ENCODE measurements at regions not wholly inside any gene's neighbourhood (a gene's known extent, or its start where the extent isn't known, plus 50 kb on each side); places are given as distances from the start of the nearest gene placed in this dataset.

DNA sequence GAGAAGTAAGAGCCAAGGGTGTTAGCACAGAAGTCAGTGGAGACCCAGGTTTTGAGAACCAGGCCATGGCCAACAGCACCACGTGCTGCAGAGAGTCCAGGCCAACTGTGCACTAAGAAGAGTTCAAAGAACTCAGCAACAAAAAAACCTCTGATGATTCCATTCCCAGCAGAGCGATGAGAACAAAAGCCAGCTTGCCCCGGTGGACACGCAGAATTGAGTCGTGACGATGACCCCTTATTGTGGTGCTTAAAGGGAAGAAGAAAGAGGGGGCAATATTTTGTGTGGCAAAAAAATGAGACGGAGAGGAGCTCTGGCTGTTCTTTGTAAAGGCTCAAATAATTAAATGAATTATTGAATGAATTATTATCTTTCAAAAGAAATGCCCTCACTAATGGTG lies 468.3 kb upstream of the AUTS2 start:
- H3K27me3 ChIP-seq (ENCODE audit: insufficient read depth, low read length): no peaks in the 10 kb centered on the region
- no peaks in the 10 kb centered on the region for H3K9me3 ChIP-seq (ENCODE audit: insufficient read depth, low read depth, low read length)
- H3K4me1 ChIP-seq (ENCODE audit: insufficient read depth, low read length): no peaks in the 10 kb centered on the region
- Mint-ChIP-seq H3K27ac (ENCODE audit: unreplicated experiment) (no peak overlapping the region), H3K27me3 (ENCODE audit: low read depth, unreplicated experiment) (no peaks in the 10 kb centered on the region), H3K9me3 (ENCODE audit: unreplicated experiment) (peaks cover 12% of the 10 kb centered on the region), H3K36me3 (ENCODE audit: low read depth, unreplicated experiment) (no peaks in the 10 kb centered on the region), H3K4me1 (ENCODE audit: low read depth, unreplicated experiment) (no peaks in the 10 kb centered on the region), H3K4me3 (ENCODE audit: unreplicated experiment) (no peak overlapping the region)
- FAIRE-seq (no peak), DNase-seq (ENCODE audit: low read depth) (no peak)
- H3K79me2 ChIP-seq (ENCODE audit: insufficient read depth, low read length): no peaks in the 10 kb centered on the region
- H3K27ac ChIP-seq (ENCODE audit: low read depth, low read length): no peak overlapping the region
- no peak for TF ChIP-seq CTCF (IDR thresholded peaks at IDR 0.05; ENCODE audit: insufficient read depth, low read depth, low read length)
- TF ChIP-seq EZH2 (IDR thresholded peaks at IDR 0.05; ENCODE audit: insufficient read depth, low read length): no peak
- H3K9ac ChIP-seq (ENCODE audit: low read length): no peak overlapping the region
- no peaks in the 10 kb centered on the region for H4K20me1 ChIP-seq (ENCODE audit: insufficient read depth, low read length)
- no peaks in the 10 kb centered on the region for H3K36me3 ChIP-seq (ENCODE audit: insufficient read depth, low read length)
- H3K4me3 ChIP-seq (ENCODE audit: insufficient read depth, low read depth, low read length): no peak overlapping the region
- H2AFZ ChIP-seq (ENCODE audit: low read depth, low read length): no peak overlapping the region
- no peak overlapping the region for H3K4me2 ChIP-seq (ENCODE audit: low read length)

DNA sequence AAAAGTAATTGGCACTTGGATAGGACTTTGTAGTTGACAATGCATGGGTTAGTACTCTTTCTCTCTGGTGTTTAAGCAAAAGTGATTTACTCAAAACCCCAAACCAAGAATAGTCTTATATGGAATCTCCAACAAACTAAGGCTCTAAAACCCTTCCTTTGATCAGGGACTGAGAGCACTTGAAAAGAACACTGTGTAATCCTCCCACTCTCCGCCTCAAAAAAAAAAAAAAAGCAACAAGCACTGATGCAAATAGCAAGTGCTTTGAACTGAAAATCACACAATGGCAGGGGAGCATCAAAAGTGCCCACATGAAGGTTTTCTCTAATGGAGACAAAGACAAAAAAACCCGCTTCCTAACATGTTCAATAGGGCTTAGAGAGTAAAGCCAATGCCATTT lies 467.9 kb upstream of the AUTS2 start:
- Histone ChIP-seq H3K4me2 (ENCODE audit: low read length) (no peak overlapping the region), H3K9ac (ENCODE audit: low read length) (no peak overlapping the region), H3K79me2 (ENCODE audit: insufficient read depth, low read length) (no peaks in the 10 kb centered on the region), H3K4me3 (ENCODE audit: insufficient read depth, low read depth, low read length) (no peak overlapping the region), H3K36me3 (ENCODE audit: insufficient read depth, low read length) (no peaks in the 10 kb centered on the region), H3K9me3 (ENCODE audit: insufficient read depth, low read depth, low read length) (no peaks in the 10 kb centered on the region), H3K4me1 (ENCODE audit: insufficient read depth, low read length) (no peaks in the 10 kb centered on the region), H2AFZ (ENCODE audit: low read depth, low read length) (no peak overlapping the region), H3K27me3 (ENCODE audit: insufficient read depth, low read length) (no peaks in the 10 kb centered on the region), H4K20me1 (ENCODE audit: insufficient read depth, low read length) (no peaks in the 10 kb centered on the region), H3K27ac (ENCODE audit: low read depth, low read length) (no peak overlapping the region)
- Mint-ChIP-seq H3K27ac (ENCODE audit: unreplicated experiment) (no peak overlapping the region), H3K4me1 (ENCODE audit: low read depth, unreplicated experiment) (no peaks in the 10 kb centered on the region), H3K9me3 (ENCODE audit: unreplicated experiment) (peaks cover 12% of the 10 kb centered on the region), H3K4me3 (ENCODE audit: unreplicated experiment) (no peak overlapping the region), H3K27me3 (ENCODE audit: low read depth, unreplicated experiment) (no peaks in the 10 kb centered on the region), H3K36me3 (ENCODE audit: low read depth, unreplicated experiment) (no peaks in the 10 kb centered on the region)
- no peak for TF ChIP-seq EZH2 (IDR thresholded peaks at IDR 0.05; ENCODE audit: insufficient read depth, low read length)
- TF ChIP-seq CTCF (IDR thresholded peaks at IDR 0.05; ENCODE audit: insufficient read depth, low read depth, low read length): no peak
- no peak for DNase-seq (ENCODE audit: low read depth)
- FAIRE-seq: no peak

- no peaks in the 10 kb centered on the region for H3K36me3 Mint-ChIP-seq (ENCODE audit: low read depth, unreplicated experiment)
- H2AFZ ChIP-seq (ENCODE audit: low read depth, low read length): no peak overlapping the region
- peaks cover 11% of the 10 kb centered on the region for H3K9me3 Mint-ChIP-seq (ENCODE audit: unreplicated experiment)
- TF ChIP-seq EZH2 (IDR thresholded peaks at IDR 0.05; ENCODE audit: insufficient read depth, low read length): no peak
- TF ChIP-seq CTCF (IDR thresholded peaks at IDR 0.05; ENCODE audit: insufficient read depth, low read depth, low read length): no peak
- no peaks in the 10 kb centered on the region for H3K36me3 ChIP-seq (ENCODE audit: insufficient read depth, low read length)
- H3K4me1 Mint-ChIP-seq (ENCODE audit: low read depth, unreplicated experiment): no peaks in the 10 kb centered on the region
- no peak overlapping the region for H3K4me3 Mint-ChIP-seq (ENCODE audit: unreplicated experiment)
- H4K20me1 ChIP-seq (ENCODE audit: insufficient read depth, low read length): no peaks in the 10 kb centered on the region
- H3K4me3 ChIP-seq (ENCODE audit: insufficient read depth, low read depth, low read length): no peak overlapping the region
- no peak overlapping the region for H3K27ac Mint-ChIP-seq (ENCODE audit: unreplicated experiment)
- DNase-seq (ENCODE audit: low read depth): no peak
- H3K27ac ChIP-seq (ENCODE audit: low read depth, low read length): no peak overlapping the region
- H3K4me1 ChIP-seq (ENCODE audit: insufficient read depth, low read length): no peaks in the 10 kb centered on the region
- no peak for FAIRE-seq
- H3K27me3 Mint-ChIP-seq (ENCODE audit: low read depth, unreplicated experiment): no peaks in the 10 kb centered on the region
- H3K27me3 ChIP-seq (ENCODE audit: insufficient read depth, low read length): no peaks in the 10 kb centered on the region
- peaks cover 4% of the 10 kb centered on the region for H3K9me3 ChIP-seq (ENCODE audit: insufficient read depth, low read depth, low read length)
- H3K79me2 ChIP-seq (ENCODE audit: insufficient read depth, low read length): no peaks in the 10 kb centered on the region
- no peak overlapping the region for H3K4me2 ChIP-seq (ENCODE audit: low read length)
- H3K9ac ChIP-seq (ENCODE audit: low read length): no peak overlapping the region
Observed at GRCh38 chr7:69134316-69134715, 464.0 kb upstream of the AUTS2 start.

Data from astrocyte (in vitro differentiated cells and primary cell).